Tibial nerve (tissue), 4 donors: ENCODE measurements at regions not wholly inside any gene's neighbourhood (a gene's known extent, or its start where the extent isn't known, plus 50 kb on each side); places are given as distances from the start of the nearest gene placed in this dataset.

Experiments
- CTCF ChIP-seq, 5 experiments: fragments of 200-600 bp in 3 of 5; fragments of 450-650 bp in 2 of 5; sonication (generic) in 3 of 5; IDR thresholded peaks; one replicate each; pipeline ENCODE4 v1.5.1; 2016 to 2019; ENCODE audit warnings: antibody characterized with exemption in 5 of 5, mild to moderate bottlenecking in 3 of 5, moderate library complexity in 2 of 5
- EP300 ChIP-seq, 2 donors: sonication (generic); formaldehyde crosslinking; IDR thresholded peaks; one replicate each; pipeline ENCODE4 v1.6.1; 2017; ENCODE audit warnings: antibody characterized with exemption in 2 of 2, mild to moderate bottlenecking in 1 of 2
- POLR2A ChIP-seq, 2 donors: fragments of 450-650 bp; IDR thresholded peaks; one replicate each; pipeline ENCODE4 v1.6.1; 2017; ENCODE audit warnings: antibody characterized with exemption in 2 of 2, mild to moderate bottlenecking in 2 of 2, moderate library complexity in 2 of 2

- TF ChIP-seq CTCF (IDR thresholded peaks at IDR 0.05) (no peak), POLR2A (IDR thresholded peaks at IDR 0.05) (no peak), EP300 (IDR thresholded peaks at IDR 0.05) (no peak)
These were observed 89.0 kb upstream of the PHYHIPL start for GRCh38 chr10:59087486-59087885.
